Esophagus squamous epithelium (tissue), 5 donors: ENCODE measurements at regions not wholly inside any gene's neighbourhood (a gene's known extent, or its start where the extent isn't known, plus 50 kb on each side); places are given as distances from the start of the nearest gene placed in this dataset.

ENCODE experiments used
- DNase-seq: peaks from one replicate; lab custom pipeline; 2025; lab: John Stamatoyannopoulos, UW
- H3K27ac ChIP-seq, 4 donors: fragments of 200-600 bp; sonication (generic); one replicate each; pipeline ENCODE4 v1.5.1; 2016 to 2019; ENCODE audit warnings: mild to moderate bottlenecking in 1 of 4
- H3K27me3 ChIP-seq, 4 donors: fragments of 200-600 bp; sonication (generic); 1 replicate in 3 of 4; 2 replicates in 1 of 4; pipeline versions ENCODE4 v1.5.1 to v1.6.0; 2017 to 2021; ENCODE audit warnings: antibody characterized with exemption in 1 of 4
- H3K36me3 ChIP-seq, 3 donors: fragments of 200-600 bp; sonication (generic); one replicate each; pipeline ENCODE4 v1.5.1; 2016 to 2019
- H3K4me1 ChIP-seq, 3 donors: fragments of 200-600 bp; sonication (generic); one replicate each; pipeline ENCODE4 v1.5.1; 2017 to 2019
- H3K4me3 ChIP-seq, 4 donors: fragments of 200-600 bp; sonication (generic); 1 replicate in 3 of 4; 2 replicates in 1 of 4; pipeline ENCODE4 v1.5.1; 2016 to 2019; ENCODE audit warnings: mild to moderate bottlenecking in 2 of 4, moderate library complexity in 1 of 4
- H3K9me3 ChIP-seq, 3 donors: fragments of 200-600 bp; sonication (generic); one replicate each; pipeline ENCODE4 v1.5.1; 2016 to 2019
- POLR2A ChIP-seq, 4 donors: fragments of 450-650 bp; IDR thresholded peaks; one replicate each; pipeline ENCODE4 v1.6.1; 2017; ENCODE audit warnings: antibody characterized with exemption in 4 of 4, mild to moderate bottlenecking in 4 of 4, moderate library complexity in 3 of 4
- WGBS, 2 donors: methylation state at CpG; one replicate each; pipeline ENCODE4 v1.1.5; 2018; 5-methylcytosine and 5-hydroxymethylcytosine counted together
- intact Hi-C: fragments of 100-400 bp; cut with DNase I; formaldehyde crosslinking; loops from one replicate; pipeline ENCODE4 v1.15.0; 2022
- TF ChIP-seq, protein P1 (sequence below), 6 experiments: fragments of 450-650 bp in 4 of 6; fragments of 200-600 bp in 2 of 6; sonication (generic) in 2 of 6; IDR thresholded peaks; one replicate each; pipeline ENCODE4 v1.5.1; 2016 to 2019; ENCODE audit warnings: antibody characterized with exemption in 6 of 6, mild to moderate bottlenecking in 4 of 6, moderate library complexity in 4 of 6
- donor health status: DM: yes; HTN: yes; CAD: no.

GRCh38 chr13:20313896-20314295 lies 81.8 kb upstream of the GJB6 start:
- Histone ChIP-seq H3K27ac (no peak overlapping the region), H3K27me3 (no peaks in the 10 kb centered on the region), H3K4me3 (no peak overlapping the region), H3K4me1 (no peaks in the 10 kb centered on the region), H3K9me3 (no peaks in the 10 kb centered on the region), H3K36me3 (no peaks in the 10 kb centered on the region)
- DNase-seq, result no peak
- intact Hi-C loops, result no loop called here
- TF ChIP-seq POLR2A (IDR thresholded peaks at IDR 0.05), result no peak
- TF ChIP-seq, protein P1, sequence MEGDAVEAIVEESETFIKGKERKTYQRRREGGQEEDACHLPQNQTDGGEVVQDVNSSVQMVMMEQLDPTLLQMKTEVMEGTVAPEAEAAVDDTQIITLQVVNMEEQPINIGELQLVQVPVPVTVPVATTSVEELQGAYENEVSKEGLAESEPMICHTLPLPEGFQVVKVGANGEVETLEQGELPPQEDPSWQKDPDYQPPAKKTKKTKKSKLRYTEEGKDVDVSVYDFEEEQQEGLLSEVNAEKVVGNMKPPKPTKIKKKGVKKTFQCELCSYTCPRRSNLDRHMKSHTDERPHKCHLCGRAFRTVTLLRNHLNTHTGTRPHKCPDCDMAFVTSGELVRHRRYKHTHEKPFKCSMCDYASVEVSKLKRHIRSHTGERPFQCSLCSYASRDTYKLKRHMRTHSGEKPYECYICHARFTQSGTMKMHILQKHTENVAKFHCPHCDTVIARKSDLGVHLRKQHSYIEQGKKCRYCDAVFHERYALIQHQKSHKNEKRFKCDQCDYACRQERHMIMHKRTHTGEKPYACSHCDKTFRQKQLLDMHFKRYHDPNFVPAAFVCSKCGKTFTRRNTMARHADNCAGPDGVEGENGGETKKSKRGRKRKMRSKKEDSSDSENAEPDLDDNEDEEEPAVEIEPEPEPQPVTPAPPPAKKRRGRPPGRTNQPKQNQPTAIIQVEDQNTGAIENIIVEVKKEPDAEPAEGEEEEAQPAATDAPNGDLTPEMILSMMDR (IDR thresholded peaks at IDR 0.05), result no peak
- WGBS, 2 donors, result 83 to 85% methylated on average over 5 of the region's 5 CpGs

DNA sequence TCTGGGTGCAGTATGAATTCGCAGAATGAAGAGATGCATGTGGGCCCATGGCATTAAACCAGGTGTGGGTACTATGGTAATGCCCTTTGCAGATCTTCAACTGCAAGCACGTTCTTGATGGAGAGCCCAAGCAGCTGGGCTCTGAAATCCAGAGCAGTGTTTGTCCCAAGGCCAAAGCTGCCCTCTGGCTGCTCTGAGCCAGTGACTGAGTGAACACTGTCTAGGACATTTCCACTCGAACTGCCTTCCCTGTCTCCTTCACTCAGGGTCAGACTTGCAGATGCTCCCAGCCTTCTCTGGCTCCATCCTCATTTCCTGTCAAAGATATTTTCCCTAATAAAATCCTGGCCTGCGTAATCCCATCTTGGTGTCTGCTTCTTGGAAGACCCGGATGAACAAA lies 80.2 kb upstream of the GJB6 start:
- Histone ChIP-seq H3K36me3 (no peaks in the 10 kb centered on the region), H3K4me3 (no peak overlapping the region), H3K27ac (no peak overlapping the region), H3K4me1 (no peaks in the 10 kb centered on the region), H3K9me3 (peaks cover 0 to 10% (median 0%) of the 10 kb centered on the region in 3 donors), H3K27me3 (no peaks in the 10 kb centered on the region)
- intact Hi-C loops, result no loop called here
- DNase-seq, result no peak
- TF ChIP-seq, protein P1 (IDR thresholded peaks at IDR 0.05), result no peak
- TF ChIP-seq POLR2A (IDR thresholded peaks at IDR 0.05), result no peak
- 87 to 91% methylated on average over 3 to 4 of the region's 5 CpGs for WGBS, 2 donors

GRCh38 chr13:20311596-20311995 lies 79.5 kb upstream of the GJB6 start:
- Histone ChIP-seq H3K9me3 (peaks cover 0 to 14% (median 0%) of the 10 kb centered on the region in 3 donors), H3K27ac (no peak overlapping the region), H3K4me3 (no peak overlapping the region), H3K4me1 (no peaks in the 10 kb centered on the region), H3K36me3 (no peaks in the 10 kb centered on the region), H3K27me3 (no peaks in the 10 kb centered on the region)
- no peak for TF ChIP-seq POLR2A (IDR thresholded peaks at IDR 0.05)
- TF ChIP-seq, protein P1 (IDR thresholded peaks at IDR 0.05), result no peak
- intact Hi-C loops, result no loop called here
- DNase-seq, result no peak
- 69 to 73% methylated on average over 2 of the region's 2 CpGs for WGBS, 2 donors

GRCh38 chr13:20311022-20311421 lies 78.9 kb upstream of the GJB6 start:
- 92 to 93% methylated on average over 2 of the region's 2 CpGs for WGBS, 2 donors
- Histone ChIP-seq H3K9me3 (peaks cover 0 to 14% (median 0%) of the 10 kb centered on the region in 3 donors), H3K27me3 (no peaks in the 10 kb centered on the region), H3K27ac (no peak overlapping the region), H3K4me3 (no peak overlapping the region), H3K36me3 (no peaks in the 10 kb centered on the region), H3K4me1 (no peaks in the 10 kb centered on the region)
- no peak for DNase-seq
- intact Hi-C loops, result no loop called here
- no peak for TF ChIP-seq POLR2A (IDR thresholded peaks at IDR 0.05)
- TF ChIP-seq, protein P1 (IDR thresholded peaks at IDR 0.05), result no peak

DNA sequence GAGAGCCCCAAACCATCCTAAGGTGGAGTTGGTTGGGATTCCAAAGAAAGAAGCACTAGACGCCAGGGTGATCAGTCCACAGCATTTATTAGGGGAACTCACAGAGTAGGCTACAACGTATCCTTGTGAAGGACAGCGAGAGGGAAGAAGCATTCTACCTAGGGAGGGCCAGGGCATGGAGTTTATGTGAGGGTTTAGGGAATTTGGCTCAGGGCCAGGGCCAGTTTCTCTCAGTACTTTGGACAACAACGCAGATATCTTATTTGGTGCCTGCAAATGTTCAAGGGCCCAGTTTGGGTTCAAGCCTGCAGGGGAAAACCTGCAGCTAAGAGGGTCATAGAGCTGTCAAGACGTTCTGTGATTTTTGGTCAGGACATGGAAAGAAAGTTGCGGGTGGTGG lies 73.9 kb upstream of the GJB6 start:
- Histone ChIP-seq H3K36me3 (no peaks in the 10 kb centered on the region), H3K27ac (no peak overlapping the region), H3K27me3 (peaks cover 0 to 21% (median 0%) of the 10 kb centered on the region in 4 donors), H3K9me3 (peaks cover 0 to 14% (median 0%) of the 10 kb centered on the region in 3 donors), H3K4me3 (no peak overlapping the region), H3K4me1 (peaks cover 0 to 7% (median 0%) of the 10 kb centered on the region in 3 donors)
- TF ChIP-seq, protein P1 (IDR thresholded peaks at IDR 0.05), result no peak
- TF ChIP-seq POLR2A (IDR thresholded peaks at IDR 0.05), result no peak
- DNase-seq, result no peak
- WGBS, 2 donors, result 90 to 97% methylated on average over 3 to 5 of the region's 6 CpGs
- intact Hi-C loops, result no loop called here
